ENCODE measurements at regions not wholly inside any gene's neighbourhood (a gene's known extent, or its start where the extent isn't known, plus 50 kb on each side); places are given as distances from the start of the nearest gene placed in this dataset.

DNA sequence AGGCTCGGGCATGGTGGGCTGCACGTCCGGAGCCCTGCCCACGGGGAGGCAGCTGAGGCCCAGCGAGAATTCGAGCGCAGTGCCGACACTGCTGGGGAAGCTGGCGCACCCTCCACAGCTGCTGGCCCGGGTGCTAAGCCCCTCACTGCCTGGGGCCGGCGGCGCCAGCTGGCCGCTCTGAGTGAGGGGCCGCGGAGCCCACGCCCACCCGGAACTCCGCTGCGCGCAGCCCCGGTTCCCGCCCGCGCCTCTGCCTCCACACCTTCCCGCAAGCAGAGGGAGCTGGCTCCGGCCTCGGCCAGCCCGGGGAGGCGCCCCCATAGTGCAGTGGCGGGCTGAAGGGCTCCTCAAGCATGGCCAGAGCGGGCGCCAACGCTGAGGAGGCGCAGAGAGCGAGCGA is 2080.4 kb downstream of the PCDH9 start (continued):
- TF ChIP-seq ZNF574 (CRISPR knock-in tag; IDR thresholded peaks at IDR 0.05) (no peak), ISL2 (CRISPR knock-in tag; IDR thresholded peaks at IDR 0.05) (no peak)

DNA sequence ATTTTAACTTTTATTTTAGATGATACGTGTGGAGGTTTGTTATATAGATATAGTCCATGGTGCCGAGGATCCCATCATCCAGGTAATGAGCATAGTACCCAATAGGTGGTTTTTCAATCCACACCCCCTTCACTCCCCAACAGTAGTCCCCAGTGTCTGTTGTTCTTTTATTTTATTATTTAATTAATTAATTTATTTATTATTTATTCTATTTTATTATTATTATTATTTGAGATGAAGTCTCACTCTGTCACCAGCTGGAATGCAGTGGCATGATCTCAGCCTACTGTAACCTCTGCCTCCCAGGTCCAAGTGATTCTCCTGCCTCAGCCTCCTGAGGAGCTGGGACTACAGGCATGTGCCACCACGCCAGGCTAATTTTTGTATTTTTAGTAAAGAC is 2086.2 kb downstream of the PCDH9 start:
- no peaks in the 10 kb centered on the region for H3K36me3 ChIP-seq (replicated peaks in 1 of 2; ENCODE audit: control insufficient read depth in 1 of 2, insufficient read depth in 2 of 2, low read length in 2 of 2)
- H3K4me3 ChIP-seq (replicated peaks in 1 of 3; ENCODE audit: insufficient read depth in 1 of 3, low read depth in 2 of 3, low read length in 3 of 3), result no peak overlapping the region
- TF ChIP-seq ELF3 (CRISPR knock-in tag; IDR thresholded peaks at IDR 0.05) (no peak), RXRB (CRISPR knock-in tag; IDR thresholded peaks at IDR 0.05; ENCODE audit: borderline replicate concordance) (no peak), MIXL1 (CRISPR knock-in tag; IDR thresholded peaks at IDR 0.05) (no peak), ZFP36L1 (CRISPR knock-in tag; IDR thresholded peaks at IDR 0.05) (no peak), ZSCAN20 (CRISPR knock-in tag; IDR thresholded peaks at IDR 0.05; ENCODE audit: borderline replicate concordance) (no peak), ZNF496 (CRISPR knock-in tag; IDR thresholded peaks at IDR 0.05; ENCODE audit: insufficient replicate concordance) (no peak), U2AF1 (optimal IDR thresholded peaks at IDR 0.05; ENCODE audit: low read depth, low read length) (no peak), ZNF652 (CRISPR knock-in tag; IDR thresholded peaks at IDR 0.05; ENCODE audit: borderline replicate concordance, low read depth) (no peak), ZFP91 (CRISPR knock-in tag; IDR thresholded peaks at IDR 0.05; ENCODE audit: borderline replicate concordance) (no peak), TBX3 (IDR thresholded peaks at IDR 0.05; ENCODE audit: borderline replicate concordance) (no peak), ZNF879 (CRISPR knock-in tag; IDR thresholded peaks at IDR 0.05) (no peak), SP2 (CRISPR knock-in tag; IDR thresholded peaks at IDR 0.05) (no peak)
- TF ChIP-seq, protein P1, sequence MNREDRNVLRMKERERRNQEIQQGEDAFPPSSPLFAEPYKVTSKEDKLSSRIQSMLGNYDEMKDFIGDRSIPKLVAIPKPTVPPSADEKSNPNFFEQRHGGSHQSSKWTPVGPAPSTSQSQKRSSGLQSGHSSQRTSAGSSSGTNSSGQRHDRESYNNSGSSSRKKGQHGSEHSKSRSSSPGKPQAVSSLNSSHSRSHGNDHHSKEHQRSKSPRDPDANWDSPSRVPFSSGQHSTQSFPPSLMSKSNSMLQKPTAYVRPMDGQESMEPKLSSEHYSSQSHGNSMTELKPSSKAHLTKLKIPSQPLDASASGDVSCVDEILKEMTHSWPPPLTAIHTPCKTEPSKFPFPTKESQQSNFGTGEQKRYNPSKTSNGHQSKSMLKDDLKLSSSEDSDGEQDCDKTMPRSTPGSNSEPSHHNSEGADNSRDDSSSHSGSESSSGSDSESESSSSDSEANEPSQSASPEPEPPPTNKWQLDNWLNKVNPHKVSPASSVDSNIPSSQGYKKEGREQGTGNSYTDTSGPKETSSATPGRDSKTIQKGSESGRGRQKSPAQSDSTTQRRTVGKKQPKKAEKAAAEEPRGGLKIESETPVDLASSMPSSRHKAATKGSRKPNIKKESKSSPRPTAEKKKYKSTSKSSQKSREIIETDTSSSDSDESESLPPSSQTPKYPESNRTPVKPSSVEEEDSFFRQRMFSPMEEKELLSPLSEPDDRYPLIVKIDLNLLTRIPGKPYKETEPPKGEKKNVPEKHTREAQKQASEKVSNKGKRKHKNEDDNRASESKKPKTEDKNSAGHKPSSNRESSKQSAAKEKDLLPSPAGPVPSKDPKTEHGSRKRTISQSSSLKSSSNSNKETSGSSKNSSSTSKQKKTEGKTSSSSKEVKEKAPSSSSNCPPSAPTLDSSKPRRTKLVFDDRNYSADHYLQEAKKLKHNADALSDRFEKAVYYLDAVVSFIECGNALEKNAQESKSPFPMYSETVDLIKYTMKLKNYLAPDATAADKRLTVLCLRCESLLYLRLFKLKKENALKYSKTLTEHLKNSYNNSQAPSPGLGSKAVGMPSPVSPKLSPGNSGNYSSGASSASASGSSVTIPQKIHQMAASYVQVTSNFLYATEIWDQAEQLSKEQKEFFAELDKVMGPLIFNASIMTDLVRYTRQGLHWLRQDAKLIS (CRISPR knock-in tag; IDR thresholded peaks at IDR 0.05), result no peak
- TF ChIP-seq, protein P2, sequence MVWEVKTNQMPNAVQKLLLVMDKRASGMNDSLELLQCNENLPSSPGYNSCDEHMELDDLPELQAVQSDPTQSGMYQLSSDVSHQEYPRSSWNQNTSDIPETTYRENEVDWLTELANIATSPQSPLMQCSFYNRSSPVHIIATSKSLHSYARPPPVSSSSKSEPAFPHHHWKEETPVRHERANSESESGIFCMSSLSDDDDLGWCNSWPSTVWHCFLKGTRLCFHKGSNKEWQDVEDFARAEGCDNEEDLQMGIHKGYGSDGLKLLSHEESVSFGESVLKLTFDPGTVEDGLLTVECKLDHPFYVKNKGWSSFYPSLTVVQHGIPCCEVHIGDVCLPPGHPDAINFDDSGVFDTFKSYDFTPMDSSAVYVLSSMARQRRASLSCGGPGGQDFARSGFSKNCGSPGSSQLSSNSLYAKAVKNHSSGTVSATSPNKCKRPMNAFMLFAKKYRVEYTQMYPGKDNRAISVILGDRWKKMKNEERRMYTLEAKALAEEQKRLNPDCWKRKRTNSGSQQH (CRISPR knock-in tag; IDR thresholded peaks at IDR 0.05; ENCODE audit: low read depth), result no peak

More for the DNA sequence above, 2086.2 kb downstream of the PCDH9 start:
- no peak for DNase-seq (ENCODE audit: low spot score)
- BruUV-seq (replicated peaks), result no TSS peak
- ChIA-PET POLR2A (no interaction called here), CTCF (ENCODE audit: low intra/inter-chr PET ratio, low total read pairs) (no interaction called here)
- intact Hi-C loops (cut with micrococcal nuclease; ENCODE audit: unreplicated experiment) (no loop called here), in situ Hi-C loops (cut with HindIII; ENCODE audit: extremely low pct_ligation_motif_present, low pct_unique_long_range_greater_than_20kb) (no loop called here)
- ATAC-seq, result no peak
- no peak overlapping the region for H2AFZ ChIP-seq (ENCODE audit: low read length)
- H4K20me1 ChIP-seq (ENCODE audit: insufficient read depth, low read length), result no peaks in the 10 kb centered on the region
- no peaks in the 10 kb centered on the region for H3K9me3 ChIP-seq (ENCODE audit: low read length)
- no peaks in the 10 kb centered on the region for H3K27me3 ChIP-seq (ENCODE audit: control insufficient read depth in 1 of 2, insufficient read depth in 2 of 2, low read length in 2 of 2)
- 22% methylated on average over 3 of the region's 3 CpGs for WGBS (ENCODE audit: low lambda C conversion rate)
- FAIRE-seq, result no peak
- H3K4me2 ChIP-seq (ENCODE audit: low read depth, low read length), result no peak overlapping the region
- H3K27ac ChIP-seq (ENCODE audit: extremely low read length, insufficient read depth, low read length), result no peak overlapping the region
- no peaks in the 10 kb centered on the region for H3K79me2 ChIP-seq (ENCODE audit: insufficient read depth, low read length)
- no peak overlapping the region for H3K9ac ChIP-seq (ENCODE audit: insufficient read depth, low read depth, low read length)
- H3K4me1 ChIP-seq (ENCODE audit: insufficient read depth, low read length), result no peaks in the 10 kb centered on the region
